Transverse colon (tissue), 4 donors: ENCODE measurements at regions not wholly inside any gene's neighbourhood (a gene's known extent, or its start where the extent isn't known, plus 50 kb on each side); places are given as distances from the start of the nearest gene placed in this dataset.
"Not testable (repeated sequence)": the region's sequence is repeated elsewhere in the genome, so short reads cannot be mapped to it uniquely, and the experiment has no call there.

Experiments
- DNase-seq: peaks from one replicate; pipeline ENCODE4 v3.0.0-alpha.2; 2019
- H3K27ac ChIP-seq, 4 donors: fragments of 200-600 bp; sonication (generic); 2 replicates each; pipeline ENCODE4 v1.5.1; 2016 to 2018; ENCODE audit warnings: inconsistent platforms in 4 of 4
- H3K27me3 ChIP-seq: fragments of 200-600 bp; sonication (generic); 2 replicates; pipeline ENCODE4 v1.5.1; 2017; ENCODE audit warnings: inconsistent platforms
- H3K36me3 ChIP-seq, 4 donors: fragments of 200-600 bp; sonication (generic); 2 replicates each; pipeline ENCODE4 v1.5.1; 2017 to 2019; ENCODE audit warnings: inconsistent platforms in 4 of 4
- H3K4me1 ChIP-seq, 4 donors: fragments of 200-600 bp; sonication (generic); 2 replicates each; pipeline ENCODE4 v1.5.1; 2017 to 2020; ENCODE audit warnings: inconsistent platforms in 4 of 4
- H3K4me3 ChIP-seq, 4 donors: fragments of 200-600 bp; sonication (generic); 1 replicate in 1 of 4; 2 replicates in 3 of 4; pipeline versions ENCODE4 v1.5.1 to v1.6.1; 2017 to 2019; ENCODE audit warnings: inconsistent platforms in 4 of 4
- H3K9me3 ChIP-seq, 2 donors: fragments of 200-600 bp; sonication (generic); 2 replicates each; pipeline ENCODE4 v1.5.1; 2017 to 2019; ENCODE audit warnings: inconsistent platforms in 2 of 2
- CTCF ChIP-seq, 5 experiments: fragments of 200-600 bp in 3 of 5; fragments of 450-650 bp in 2 of 5; sonication (generic) in 3 of 5; IDR thresholded peaks; 1 replicate in 2 of 5; 2 replicates in 3 of 5; pipeline ENCODE4 v1.5.1; 2016 to 2017; ENCODE audit warnings: antibody characterized with exemption in 5 of 5, inconsistent platforms in 3 of 5, mild to moderate bottlenecking in 2 of 5, moderate library complexity in 1 of 5
- EP300 ChIP-seq: sonication (generic); formaldehyde crosslinking; IDR thresholded peaks from one replicate; pipeline ENCODE4 v1.6.1; 2017; ENCODE audit warnings: antibody characterized with exemption, low read depth
- POLR2A ChIP-seq: fragments of 450-650 bp; IDR thresholded peaks from one replicate; pipeline ENCODE4 v1.6.1; 2016; ENCODE audit warnings: antibody characterized with exemption, mild to moderate bottlenecking, moderate library complexity
- POLR2AphosphoS5 ChIP-seq, 3 donors: sonication (generic); formaldehyde crosslinking; IDR thresholded peaks; one replicate each; pipeline ENCODE4 v1.6.1; 2016; ENCODE audit warnings: antibody characterized with exemption in 3 of 3
- WGBS, 2 donors: methylation state at CpG; one replicate each; pipeline ENCODE4 v1.1.5; 2018; ENCODE audit warnings: low coverage in 1 of 2; 5-methylcytosine and 5-hydroxymethylcytosine counted together
- in situ Hi-C, 4 donors: fragments of 200-750 bp; cut with MboI; loops; one replicate each; pipeline versions ENCODE4 v1.15.0 to v1.15.1; 2017; ENCODE audit warnings: low sequenced_read_pairs in 3 of 4, low pct_ligation_motif_present in 1 of 4, low pct_unique_long_range_greater_than_20kb in 1 of 4
- intact Hi-C: fragments of 100-400 bp; cut with DNase I; formaldehyde crosslinking; loops from one replicate; pipeline ENCODE4 v1.15.1; 2023; ENCODE audit warnings: low total_unique reads

GRCh38 chr12:73585136-73585535, 952.5 kb upstream of the ATXN7L3B start:
- Histone ChIP-seq H3K36me3 (no peaks in the 10 kb centered on the region), H3K27me3 (no peaks in the 10 kb centered on the region), H3K4me1 (no peaks in the 10 kb centered on the region), H3K27ac (no peak overlapping the region), H3K9me3 (no peaks in the 10 kb centered on the region), H3K4me3 (no peak overlapping the region)
- TF ChIP-seq POLR2AphosphoS5 (IDR thresholded peaks at IDR 0.05) (no peak), CTCF (IDR thresholded peaks at IDR 0.05) (no peak), POLR2A (no peak), EP300 (no peak)
- intact Hi-C loops, result no loop called here
- in situ Hi-C loops, result no loop called here
- WGBS, 2 donors, result 76 to 77% methylated on average over 3 to 4 of the region's 4 CpGs
- DNase-seq, result no peak

- no peaks in the 10 kb centered on the region for H3K36me3 ChIP-seq
- intact Hi-C loops, result no loop called here
- no peak overlapping the region for H3K27ac ChIP-seq
- no peaks in the 10 kb centered on the region for H3K27me3 ChIP-seq
- DNase-seq, result no peak
- in situ Hi-C loops, result no loop called here
- WGBS, 2 donors, result 69 to 80% methylated on average over 1 of the region's 1 CpG
- no peak overlapping the region for H3K4me3 ChIP-seq
- H3K4me1 ChIP-seq, result no peaks in the 10 kb centered on the region
- TF ChIP-seq POLR2AphosphoS5 (IDR thresholded peaks at IDR 0.05), result no peak
- TF ChIP-seq CTCF (IDR thresholded peaks at IDR 0.05), result no peak
- TF ChIP-seq EP300, result no peak
- TF ChIP-seq POLR2A, result no peak
- H3K9me3 ChIP-seq, result no peaks in the 10 kb centered on the region
These were observed 948.4 kb upstream of the ATXN7L3B start for GRCh38 chr12:73589220-73589619.

GRCh38 chr12:73598626-73599025, 939.0 kb upstream of the ATXN7L3B start:
- DNase-seq, result no peak
- Histone ChIP-seq H3K27me3 (no peaks in the 10 kb centered on the region), H3K27ac (no peak overlapping the region), H3K9me3 (no peaks in the 10 kb centered on the region), H3K4me1 (no peaks in the 10 kb centered on the region), H3K4me3 (no peak overlapping the region), H3K36me3 (no peaks in the 10 kb centered on the region)
- intact Hi-C loops, result no loop called here
- in situ Hi-C loops, result no loop called here
- 67 to 84% methylated on average over 1 of the region's 1 CpG for WGBS, 2 donors
- no peak for TF ChIP-seq POLR2AphosphoS5 (IDR thresholded peaks at IDR 0.05)
- TF ChIP-seq EP300, result no peak
- TF ChIP-seq POLR2A, result no peak
- TF ChIP-seq CTCF (IDR thresholded peaks at IDR 0.05), result no peak

GRCh38 chr12:73599268-73599667, 938.4 kb upstream of the ATXN7L3B start:
- Histone ChIP-seq H3K9me3 (no peaks in the 10 kb centered on the region), H3K36me3 (no peaks in the 10 kb centered on the region), H3K27ac (no peak overlapping the region), H3K4me1 (no peaks in the 10 kb centered on the region), H3K27me3 (no peaks in the 10 kb centered on the region), H3K4me3 (no peak overlapping the region)
- no peak for TF ChIP-seq CTCF (IDR thresholded peaks at IDR 0.05)
- no peak for TF ChIP-seq POLR2AphosphoS5 (IDR thresholded peaks at IDR 0.05)
- intact Hi-C loops, result no loop called here
- 39 to 59% methylated on average over 2 of the region's 2 CpGs for WGBS, 2 donors
- no peak for DNase-seq
- in situ Hi-C loops, result no loop called here

- WGBS, 2 donors, result 58% methylated on average over 7 of the region's 9 CpGs; no CpG with 5 or more reads in 1 of the 2 donors
- H3K36me3 ChIP-seq, H3K9me3 ChIP-seq, H3K4me3 ChIP-seq, DNase-seq, H3K4me1 ChIP-seq, H3K27me3 ChIP-seq, in situ Hi-C loops, H3K27ac ChIP-seq, intact Hi-C loops: not testable (repeated sequence)
These were observed 931.7 kb upstream of the ATXN7L3B start for GRCh38 chr12:73605925-73606324.
